GM23338 (cell line): ENCODE measurements at regions not wholly inside any gene's neighbourhood (a gene's known extent, or its start where the extent isn't known, plus 50 kb on each side); places are given as distances from the start of the nearest gene placed in this dataset.

ENCODE experiments used
- ATAC-seq: fragments of 200-7000 bp; cut with Tn5 transposase; 3 replicates; pipeline ENCODE4 v1.9.1; 2020
- DNase-seq: peaks from one replicate; pipeline ENCODE4 v3.0.0-alpha.2; 2015; ENCODE audit warnings: low spot score
- H2AFZ ChIP-seq: fragments of 200-600 bp; sonication (generic); 2 replicates; pipeline ENCODE4 v1.8.0; 2016; ENCODE audit warnings: antibody characterized with exemption, mild to moderate bottlenecking, moderate library complexity
- H3F3A ChIP-seq: fragments of 200-600 bp; sonication (generic); replicated peaks from 2 replicates; pipeline ENCODE4 v1.8.0; 2017; ENCODE audit warnings: antibody characterized with exemption, mixed run types, low read depth
- H3K27ac ChIP-seq: fragments of 200-600 bp; sonication (generic); 2 replicates; pipeline ENCODE4 v1.6.1; 2016; ENCODE audit warnings: low read depth
- H3K27me3 ChIP-seq: fragments of 200-600 bp; sonication (generic); 2 replicates; pipeline ENCODE4 v1.8.0; 2016; ENCODE audit warnings: mild to moderate bottlenecking, mixed run types, moderate library complexity; ENCODE audit not compliant: insufficient read depth
- H3K36me3 ChIP-seq: fragments of 200-600 bp; sonication (generic); 2 replicates; pipeline ENCODE4 v1.8.0; 2016; ENCODE audit warnings: mild to moderate bottlenecking; ENCODE audit not compliant: insufficient read depth
- H3K4me1 ChIP-seq: fragments of 200-600 bp; sonication (generic); 2 replicates; pipeline ENCODE4 v1.8.0; 2016; ENCODE audit warnings: mild to moderate bottlenecking, moderate library complexity; ENCODE audit not compliant: insufficient read depth
- H3K4me2 ChIP-seq: fragments of 200-600 bp; sonication (generic); 2 replicates; pipeline ENCODE4 v1.7.1; 2017; ENCODE audit warnings: mixed run types
- H3K4me3 ChIP-seq: fragments of 200-600 bp; sonication (generic); 2 replicates; pipeline ENCODE4 v1.6.1; 2016; ENCODE audit warnings: mixed run types
- H3K79me2 ChIP-seq: fragments of 200-600 bp; sonication (generic); replicated peaks from 2 replicates; pipeline ENCODE4 v1.8.0; 2017; ENCODE audit warnings: mild to moderate bottlenecking; ENCODE audit not compliant: insufficient read depth
- H3K9me2 ChIP-seq: fragments of 200-600 bp; sonication (generic); 2 replicates; pipeline ENCODE4 v1.8.0; 2017; ENCODE audit not compliant: insufficient read depth
- H4K20me1 ChIP-seq: fragments of 200-600 bp; sonication (generic); replicated peaks from 2 replicates; pipeline ENCODE4 v1.8.0; 2017; ENCODE audit warnings: mild to moderate bottlenecking; ENCODE audit not compliant: insufficient read depth
- H3K27ac Mint-ChIP-seq: 2 replicates; pipeline ENCODE4 v1.8.0; 2020; ENCODE audit warnings: inconsistent platforms, mild to moderate bottlenecking, moderate library complexity, mixed read lengths
- H3K27me3 Mint-ChIP-seq: 3 replicates; pipeline ENCODE4 v1.8.0; 2022; ENCODE audit warnings: low read depth, mild to moderate bottlenecking, moderate library complexity, mixed read lengths, inconsistent platforms; ENCODE audit not compliant: insufficient read depth, poor library complexity
- H3K36me3 Mint-ChIP-seq: 3 replicates; pipeline ENCODE4 v1.8.0; 2021; ENCODE audit warnings: low read depth, mild to moderate bottlenecking, inconsistent platforms, moderate library complexity, mixed read lengths
- H3K4me1 Mint-ChIP-seq: 3 replicates; pipeline ENCODE4 v1.8.0; 2020; ENCODE audit warnings: mild to moderate bottlenecking, inconsistent platforms, mixed read lengths
- H3K4me3 Mint-ChIP-seq: 3 replicates; pipeline ENCODE4 v1.8.0; 2021; ENCODE audit warnings: moderate library complexity, mild to moderate bottlenecking, inconsistent platforms, mixed read lengths
- H3K9me3 Mint-ChIP-seq: 3 replicates; pipeline ENCODE4 v1.8.0; 2020; ENCODE audit warnings: moderate library complexity, mild to moderate bottlenecking, inconsistent platforms, mixed read lengths
- ETS1 ChIP-seq: IDR thresholded peaks from 2 replicates; pipeline ENCODE4 v1.6.1; 2016; ENCODE audit warnings: antibody characterized with exemption
- POLR2AphosphoS5 ChIP-seq: IDR thresholded peaks from 2 replicates; pipeline ENCODE4 v1.6.1; 2016; ENCODE audit warnings: antibody characterized with exemption, low read depth
- STAT1 ChIP-seq: IDR thresholded peaks from one replicate; pipeline ENCODE4 v1.6.1; 2016; ENCODE audit warnings: antibody characterized with exemption; ENCODE audit not compliant: unreplicated experiment
- ZNF331 ChIP-seq: fragments of 250-450 bp; sonication (Bioruptor Pico); IDR thresholded peaks from 2 replicates; pipeline ENCODE4 v1.5.0; 2020; ENCODE audit warnings: low read depth, mild to moderate bottlenecking, moderate library complexity
- TF ChIP-seq, protein P1 (sequence below): fragments of 250-450 bp; sonication (Bioruptor Pico); IDR thresholded peaks from 2 replicates; pipeline ENCODE4 v1.5.0; 2020; ENCODE audit warnings: mild to moderate bottlenecking, moderate library complexity
- TF ChIP-seq, protein P2 (sequence below): IDR thresholded peaks from one replicate; pipeline ENCODE4 v1.6.1; 2018; ENCODE audit warnings: antibody characterized with exemption; ENCODE audit not compliant: unreplicated experiment

DNA sequence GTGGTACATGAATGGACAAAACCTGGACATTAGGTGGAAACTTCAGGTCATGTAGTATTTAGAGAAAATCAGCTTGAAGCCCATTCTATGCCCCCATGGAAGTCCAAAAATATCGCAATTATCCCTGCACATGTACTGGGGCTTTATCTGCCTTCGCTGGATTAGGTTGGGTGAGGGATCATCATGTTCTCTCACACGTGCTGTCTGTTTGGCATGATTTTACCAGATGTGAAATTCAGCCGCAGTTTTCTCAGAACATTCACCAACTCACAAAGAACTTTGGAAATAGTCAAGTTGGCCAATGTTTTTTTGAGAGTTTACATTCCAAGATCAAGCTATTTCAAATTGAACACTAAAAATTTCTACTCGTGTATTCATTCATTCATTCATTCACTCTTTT is 459.8 kb upstream of the CITED2 start:
- ATAC-seq (no peak), DNase-seq (no peak)
- H3K27ac Mint-ChIP-seq, result no peak overlapping the region
- H3K36me3 Mint-ChIP-seq, result no peaks in the 10 kb centered on the region
- no peak overlapping the region for H3K4me3 Mint-ChIP-seq
- Histone ChIP-seq H3K27ac (no peak overlapping the region), H3F3A (no peaks in the 10 kb centered on the region), H2AFZ (no peak overlapping the region), H4K20me1 (no peaks in the 10 kb centered on the region), H3K4me2 (no peak overlapping the region), H3K9me2 (peaks cover 7% of the 10 kb centered on the region; the same call in 1 of the 2 replicates), H3K4me1 (no peaks in the 10 kb centered on the region), H3K36me3 (no peaks in the 10 kb centered on the region), H3K79me2 (no peaks in the 10 kb centered on the region), H3K27me3 (no peaks in the 10 kb centered on the region), H3K4me3 (no peak overlapping the region)
- no peaks in the 10 kb centered on the region for H3K9me3 Mint-ChIP-seq
- no peaks in the 10 kb centered on the region for H3K4me1 Mint-ChIP-seq
- H3K27me3 Mint-ChIP-seq, result no peaks in the 10 kb centered on the region
- TF ChIP-seq STAT1 (no peak), POLR2AphosphoS5 (no peak), ZNF331 (CRISPR knock-in tag) (no peak), ETS1 (no peak)
- TF ChIP-seq, protein P1, sequence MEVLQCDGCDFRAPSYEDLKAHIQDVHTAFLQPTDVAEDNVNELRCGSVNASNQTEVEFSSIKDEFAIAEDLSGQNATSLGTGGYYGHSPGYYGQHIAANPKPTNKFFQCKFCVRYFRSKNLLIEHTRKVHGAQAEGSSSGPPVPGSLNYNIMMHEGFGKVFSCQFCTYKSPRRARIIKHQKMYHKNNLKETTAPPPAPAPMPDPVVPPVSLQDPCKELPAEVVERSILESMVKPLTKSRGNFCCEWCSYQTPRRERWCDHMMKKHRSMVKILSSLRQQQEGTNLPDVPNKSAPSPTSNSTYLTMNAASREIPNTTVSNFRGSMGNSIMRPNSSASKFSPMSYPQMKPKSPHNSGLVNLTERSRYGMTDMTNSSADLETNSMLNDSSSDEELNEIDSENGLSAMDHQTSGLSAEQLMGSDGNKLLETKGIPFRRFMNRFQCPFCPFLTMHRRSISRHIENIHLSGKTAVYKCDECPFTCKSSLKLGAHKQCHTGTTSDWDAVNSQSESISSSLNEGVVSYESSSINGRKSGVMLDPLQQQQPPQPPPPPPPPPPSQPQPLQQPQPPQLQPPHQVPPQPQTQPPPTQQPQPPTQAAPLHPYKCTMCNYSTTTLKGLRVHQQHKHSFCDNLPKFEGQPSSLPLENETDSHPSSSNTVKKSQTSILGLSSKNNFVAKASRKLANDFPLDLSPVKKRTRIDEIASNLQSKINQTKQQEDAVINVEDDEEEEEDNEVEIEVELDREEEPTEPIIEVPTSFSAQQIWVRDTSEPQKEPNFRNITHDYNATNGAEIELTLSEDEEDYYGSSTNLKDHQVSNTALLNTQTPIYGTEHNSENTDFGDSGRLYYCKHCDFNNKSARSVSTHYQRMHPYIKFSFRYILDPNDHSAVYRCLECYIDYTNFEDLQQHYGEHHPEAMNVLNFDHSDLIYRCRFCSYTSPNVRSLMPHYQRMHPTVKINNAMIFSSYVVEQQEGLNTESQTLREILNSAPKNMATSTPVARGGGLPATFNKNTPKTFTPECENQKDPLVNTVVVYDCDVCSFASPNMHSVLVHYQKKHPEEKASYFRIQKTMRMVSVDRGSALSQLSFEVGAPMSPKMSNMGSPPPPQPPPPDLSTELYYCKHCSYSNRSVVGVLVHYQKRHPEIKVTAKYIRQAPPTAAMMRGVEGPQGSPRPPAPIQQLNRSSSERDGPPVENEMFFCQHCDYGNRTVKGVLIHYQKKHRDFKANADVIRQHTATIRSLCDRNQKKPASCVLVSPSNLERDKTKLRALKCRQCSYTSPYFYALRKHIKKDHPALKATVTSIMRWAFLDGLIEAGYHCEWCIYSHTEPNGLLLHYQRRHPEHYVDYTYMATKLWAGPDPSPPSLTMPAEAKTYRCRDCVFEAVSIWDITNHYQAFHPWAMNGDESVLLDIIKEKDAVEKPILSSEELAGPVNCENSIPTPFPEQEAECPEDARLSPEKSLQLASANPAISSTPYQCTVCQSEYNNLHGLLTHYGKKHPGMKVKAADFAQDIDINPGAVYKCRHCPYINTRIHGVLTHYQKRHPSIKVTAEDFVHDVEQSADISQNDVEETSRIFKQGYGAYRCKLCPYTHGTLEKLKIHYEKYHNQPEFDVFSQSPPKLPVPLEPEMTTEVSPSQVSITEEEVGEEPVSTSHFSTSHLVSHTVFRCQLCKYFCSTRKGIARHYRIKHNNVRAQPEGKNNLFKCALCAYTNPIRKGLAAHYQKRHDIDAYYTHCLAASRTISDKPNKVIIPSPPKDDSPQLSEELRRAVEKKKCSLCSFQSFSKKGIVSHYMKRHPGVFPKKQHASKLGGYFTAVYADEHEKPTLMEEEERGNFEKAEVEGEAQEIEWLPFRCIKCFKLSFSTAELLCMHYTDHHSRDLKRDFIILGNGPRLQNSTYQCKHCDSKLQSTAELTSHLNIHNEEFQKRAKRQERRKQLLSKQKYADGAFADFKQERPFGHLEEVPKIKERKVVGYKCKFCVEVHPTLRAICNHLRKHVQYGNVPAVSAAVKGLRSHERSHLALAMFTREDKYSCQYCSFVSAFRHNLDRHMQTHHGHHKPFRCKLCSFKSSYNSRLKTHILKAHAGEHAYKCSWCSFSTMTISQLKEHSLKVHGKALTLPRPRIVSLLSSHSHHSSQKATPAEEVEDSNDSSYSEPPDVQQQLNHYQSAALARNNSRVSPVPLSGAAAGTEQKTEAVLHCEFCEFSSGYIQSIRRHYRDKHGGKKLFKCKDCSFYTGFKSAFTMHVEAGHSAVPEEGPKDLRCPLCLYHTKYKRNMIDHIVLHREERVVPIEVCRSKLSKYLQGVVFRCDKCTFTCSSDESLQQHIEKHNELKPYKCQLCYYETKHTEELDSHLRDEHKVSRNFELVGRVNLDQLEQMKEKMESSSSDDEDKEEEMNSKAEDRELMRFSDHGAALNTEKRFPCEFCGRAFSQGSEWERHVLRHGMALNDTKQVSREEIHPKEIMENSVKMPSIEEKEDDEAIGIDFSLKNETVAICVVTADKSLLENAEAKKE (CRISPR knock-in tag), result no peak
- TF ChIP-seq, protein P2, sequence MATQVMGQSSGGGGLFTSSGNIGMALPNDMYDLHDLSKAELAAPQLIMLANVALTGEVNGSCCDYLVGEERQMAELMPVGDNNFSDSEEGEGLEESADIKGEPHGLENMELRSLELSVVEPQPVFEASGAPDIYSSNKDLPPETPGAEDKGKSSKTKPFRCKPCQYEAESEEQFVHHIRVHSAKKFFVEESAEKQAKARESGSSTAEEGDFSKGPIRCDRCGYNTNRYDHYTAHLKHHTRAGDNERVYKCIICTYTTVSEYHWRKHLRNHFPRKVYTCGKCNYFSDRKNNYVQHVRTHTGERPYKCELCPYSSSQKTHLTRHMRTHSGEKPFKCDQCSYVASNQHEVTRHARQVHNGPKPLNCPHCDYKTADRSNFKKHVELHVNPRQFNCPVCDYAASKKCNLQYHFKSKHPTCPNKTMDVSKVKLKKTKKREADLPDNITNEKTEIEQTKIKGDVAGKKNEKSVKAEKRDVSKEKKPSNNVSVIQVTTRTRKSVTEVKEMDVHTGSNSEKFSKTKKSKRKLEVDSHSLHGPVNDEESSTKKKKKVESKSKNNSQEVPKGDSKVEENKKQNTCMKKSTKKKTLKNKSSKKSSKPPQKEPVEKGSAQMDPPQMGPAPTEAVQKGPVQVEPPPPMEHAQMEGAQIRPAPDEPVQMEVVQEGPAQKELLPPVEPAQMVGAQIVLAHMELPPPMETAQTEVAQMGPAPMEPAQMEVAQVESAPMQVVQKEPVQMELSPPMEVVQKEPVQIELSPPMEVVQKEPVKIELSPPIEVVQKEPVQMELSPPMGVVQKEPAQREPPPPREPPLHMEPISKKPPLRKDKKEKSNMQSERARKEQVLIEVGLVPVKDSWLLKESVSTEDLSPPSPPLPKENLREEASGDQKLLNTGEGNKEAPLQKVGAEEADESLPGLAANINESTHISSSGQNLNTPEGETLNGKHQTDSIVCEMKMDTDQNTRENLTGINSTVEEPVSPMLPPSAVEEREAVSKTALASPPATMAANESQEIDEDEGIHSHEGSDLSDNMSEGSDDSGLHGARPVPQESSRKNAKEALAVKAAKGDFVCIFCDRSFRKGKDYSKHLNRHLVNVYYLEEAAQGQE, result no peak
